Activated T-helper 17 cell treated with anti-CD3 and anti-CD28 coated beads, Interleukin-2, amount 50 U/mL, for 72 hours (primary cell): ENCODE measurements at regions not wholly inside any gene's neighbourhood (a gene's known extent, or its start where the extent isn't known, plus 50 kb on each side); places are given as distances from the start of the nearest gene placed in this dataset.
"Not testable (repeated sequence)": the region's sequence is repeated elsewhere in the genome, so short reads cannot be mapped to it uniquely, and the experiment has no call there.

Experiments used
- ATAC-seq: fragments of 150-1000 bp; cut with Tn5 transposase; replicated peaks from 2 replicates; pipeline ENCODE4 v1.10.0; 2021; ENCODE audit warnings: mild to moderate bottlenecking, moderate library complexity
- H3K27ac Mint-ChIP-seq: one replicate; pipeline ENCODE4 v1.8.0; 2022; ENCODE audit warnings: mixed read lengths
- H3K27me3 Mint-ChIP-seq: one replicate; pipeline ENCODE4 v1.8.0; 2022; ENCODE audit warnings: mixed read lengths
- H3K36me3 Mint-ChIP-seq: one replicate; pipeline ENCODE4 v1.8.0; 2022; ENCODE audit warnings: low read depth, mild to moderate bottlenecking, mixed read lengths
- H3K4me1 Mint-ChIP-seq: one replicate; pipeline ENCODE4 v1.8.0; 2022; ENCODE audit warnings: mixed read lengths
- H3K4me3 Mint-ChIP-seq: one replicate; pipeline ENCODE4 v1.8.0; 2022; ENCODE audit warnings: mild to moderate bottlenecking, mixed read lengths
- H3K9me3 Mint-ChIP-seq: one replicate; pipeline ENCODE4 v1.8.0; 2022; ENCODE audit warnings: mixed read lengths

GRCh38 chr14:106803379-106803778 is 1277.0 kb downstream of the TMEM121 start:
- Mint-ChIP-seq H3K27me3 (peaks cover 45% of the 10 kb centered on the region), H3K4me3 (no peak overlapping the region), H3K36me3 (no peaks in the 10 kb centered on the region), H3K4me1 (no peaks in the 10 kb centered on the region), H3K9me3 (no peaks in the 10 kb centered on the region), H3K27ac (no peak overlapping the region)
- no peak for ATAC-seq

- Mint-ChIP-seq H3K4me3 (no peak overlapping the region), H3K36me3 (no peaks in the 10 kb centered on the region), H3K9me3 (no peaks in the 10 kb centered on the region), H3K27me3 (peaks cover 23% of the 10 kb centered on the region), H3K27ac (no peak overlapping the region), H3K4me1 (peaks cover 4% of the 10 kb centered on the region)
- ATAC-seq = no peak
Observed at GRCh38 chr14:106807493-106807892, 1281.1 kb downstream of the TMEM121 start.

- H3K27ac Mint-ChIP-seq = no peak overlapping the region
Observed at GRCh38 chr14:106808458-106808857, 1282.1 kb downstream of the TMEM121 start.

GRCh38 chr14:106808907-106809306 is 1282.5 kb downstream of the TMEM121 start:
- Mint-ChIP-seq H3K27me3 (peaks cover 16% of the 10 kb centered on the region), H3K9me3 (no peaks in the 10 kb centered on the region), H3K4me3 (no peak overlapping the region), H3K27ac (no peak overlapping the region), H3K36me3 (no peaks in the 10 kb centered on the region), H3K4me1 (peaks cover 4% of the 10 kb centered on the region)
- no peak for ATAC-seq

More at GRCh38 chr14:106808458-106808857, 1282.1 kb downstream of the TMEM121 start:
- no peak for ATAC-seq
- peaks cover 16% of the 10 kb centered on the region for H3K27me3 Mint-ChIP-seq
- no peak overlapping the region for H3K4me3 Mint-ChIP-seq
- no peaks in the 10 kb centered on the region for H3K9me3 Mint-ChIP-seq
- no peaks in the 10 kb centered on the region for H3K36me3 Mint-ChIP-seq
- H3K4me1 Mint-ChIP-seq = peaks cover 4% of the 10 kb centered on the region

GRCh38 chr14:106809615-106810014 is 1283.2 kb downstream of the TMEM121 start:
- H3K36me3 Mint-ChIP-seq = no peaks in the 10 kb centered on the region
- no peaks in the 10 kb centered on the region for H3K9me3 Mint-ChIP-seq
- peaks cover 11% of the 10 kb centered on the region for H3K27me3 Mint-ChIP-seq
- H3K4me3 Mint-ChIP-seq = no peak overlapping the region
- no peak for ATAC-seq
- peaks cover 4% of the 10 kb centered on the region for H3K4me1 Mint-ChIP-seq
- H3K27ac Mint-ChIP-seq = no peak overlapping the region

GRCh38 chr14:106810168-106810567 is 1283.8 kb downstream of the TMEM121 start:
- not testable (repeated sequence) for H3K36me3 Mint-ChIP-seq, H3K4me3 Mint-ChIP-seq, H3K9me3 Mint-ChIP-seq, H3K4me1 Mint-ChIP-seq, ATAC-seq, H3K27ac Mint-ChIP-seq
- H3K27me3 Mint-ChIP-seq = peaks cover 11% of the 10 kb centered on the region

- H3K4me1 Mint-ChIP-seq = peaks cover 4% of the 10 kb centered on the region
- H3K36me3 Mint-ChIP-seq = no peaks in the 10 kb centered on the region
- no peak for ATAC-seq
- no peaks in the 10 kb centered on the region for H3K9me3 Mint-ChIP-seq
- H3K4me3 Mint-ChIP-seq = no peak overlapping the region
- H3K27me3 Mint-ChIP-seq = peaks cover 7% of the 10 kb centered on the region
- no peak overlapping the region for H3K27ac Mint-ChIP-seq
Observed at GRCh38 chr14:106811162-106811561, 1284.8 kb downstream of the TMEM121 start.

GRCh38 chr14:106812788-106813476 is 1286.5 kb downstream of the TMEM121 start:
- ATAC-seq = no peak
- H3K36me3 Mint-ChIP-seq = no peaks in the 10 kb centered on the region
- peaks cover 4% of the 10 kb centered on the region for H3K4me1 Mint-ChIP-seq
- no peak overlapping the region for H3K4me3 Mint-ChIP-seq
- H3K27ac Mint-ChIP-seq = no peak overlapping the region
- H3K27me3 Mint-ChIP-seq = peaks cover 3% of the 10 kb centered on the region
- no peaks in the 10 kb centered on the region for H3K9me3 Mint-ChIP-seq

GRCh38 chr14:106813477-106813823 is 1287.1 kb downstream of the TMEM121 start:
- Mint-ChIP-seq H3K4me3 (no peak overlapping the region), H3K27ac (no peak overlapping the region), H3K36me3 (no peaks in the 10 kb centered on the region), H3K27me3 (peaks cover 3% of the 10 kb centered on the region), H3K4me1 (peaks cover 4% of the 10 kb centered on the region), H3K9me3 (no peaks in the 10 kb centered on the region)
- no peak for ATAC-seq

- Mint-ChIP-seq H3K4me1 (no peaks in the 10 kb centered on the region), H3K9me3 (no peaks in the 10 kb centered on the region), H3K4me3 (no peak overlapping the region), H3K27ac (no peak overlapping the region), H3K27me3 (peaks cover 12% of the 10 kb centered on the region), H3K36me3 (no peaks in the 10 kb centered on the region)
- no peak for ATAC-seq
Observed at GRCh38 chr14:106820119-106820518, 1293.7 kb downstream of the TMEM121 start.

GRCh38 chr14:106821119-106821518 is 1294.7 kb downstream of the TMEM121 start:
- Mint-ChIP-seq H3K36me3 (no peaks in the 10 kb centered on the region), H3K9me3 (no peaks in the 10 kb centered on the region), H3K27me3 (peaks cover 12% of the 10 kb centered on the region), H3K4me1 (no peaks in the 10 kb centered on the region), H3K27ac (no peak overlapping the region), H3K4me3 (no peak overlapping the region)
- no peak for ATAC-seq

GRCh38 chr14:106822905-106823304 is 1296.5 kb downstream of the TMEM121 start:
- Mint-ChIP-seq H3K9me3 (no peaks in the 10 kb centered on the region), H3K27me3 (peaks cover 8% of the 10 kb centered on the region), H3K4me3 (no peak overlapping the region), H3K27ac (no peak overlapping the region), H3K36me3 (no peaks in the 10 kb centered on the region), H3K4me1 (no peaks in the 10 kb centered on the region)
- ATAC-seq = no peak

- Mint-ChIP-seq H3K27ac (no peak overlapping the region), H3K27me3 (peaks cover 8% of the 10 kb centered on the region), H3K4me1 (no peaks in the 10 kb centered on the region), H3K9me3 (no peaks in the 10 kb centered on the region), H3K4me3 (no peak overlapping the region), H3K36me3 (no peaks in the 10 kb centered on the region)
- ATAC-seq = no peak
Observed at GRCh38 chr14:106823552-106823951, 1297.2 kb downstream of the TMEM121 start.

GRCh38 chr14:106826833-106827369 is 1300.5 kb downstream of the TMEM121 start:
- no peaks in the 10 kb centered on the region for H3K9me3 Mint-ChIP-seq
- H3K36me3 Mint-ChIP-seq = no peaks in the 10 kb centered on the region
- no peak overlapping the region for H3K4me3 Mint-ChIP-seq
- no peak overlapping the region for H3K27ac Mint-ChIP-seq
- ATAC-seq = no peak
- peaks cover 5% of the 10 kb centered on the region for H3K27me3 Mint-ChIP-seq
- no peaks in the 10 kb centered on the region for H3K4me1 Mint-ChIP-seq

- Mint-ChIP-seq H3K27ac (no peak overlapping the region), H3K27me3 (no peaks in the 10 kb centered on the region), H3K36me3 (no peaks in the 10 kb centered on the region), H3K4me1 (no peaks in the 10 kb centered on the region), H3K4me3 (no peak overlapping the region), H3K9me3 (no peaks in the 10 kb centered on the region)
- peak; percentile 39 for ATAC-seq
Observed at GRCh38 chr14:106831322-106831720, 1304.9 kb downstream of the TMEM121 start.
